ENCODE measurements at regions not wholly inside any gene's neighbourhood (a gene's known extent, or its start where the extent isn't known, plus 50 kb on each side); places are given as distances from the start of the nearest gene placed in this dataset.

DNA sequence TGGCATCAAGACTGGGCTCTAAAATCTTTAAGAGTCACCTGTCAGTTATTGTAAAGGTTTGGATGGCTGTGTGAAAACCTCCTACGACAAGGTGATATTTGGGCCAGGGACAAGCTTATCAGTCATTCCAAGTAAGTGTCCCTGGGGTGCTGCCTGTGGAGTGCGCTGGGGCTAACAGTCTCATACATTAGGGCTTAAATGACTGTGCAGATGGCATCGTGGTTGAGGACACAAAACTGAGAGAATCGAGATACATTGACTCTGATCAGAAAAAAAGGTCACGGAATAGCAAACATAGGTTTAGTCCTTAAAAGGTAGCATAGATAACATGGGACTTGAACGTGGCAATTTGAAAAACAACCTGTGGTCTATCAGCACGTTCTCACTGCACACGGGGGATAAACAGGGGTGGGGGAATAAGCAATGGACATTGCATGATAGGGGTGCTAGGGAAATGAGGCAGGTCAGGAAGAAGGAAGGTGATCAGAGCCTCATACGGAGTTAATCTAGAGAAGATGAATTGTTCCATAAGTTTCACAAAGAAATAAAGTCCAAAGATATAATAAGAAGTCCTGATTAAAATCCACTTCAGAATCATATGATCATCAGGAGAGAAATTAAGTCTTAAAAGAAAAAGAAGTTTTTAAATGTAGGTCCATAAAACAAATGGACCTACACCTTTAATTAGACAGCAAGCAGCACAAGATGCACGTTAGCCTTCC lies 100.3 kb downstream of the DAD1 start:
- TF ChIP-seq, protein P1, sequence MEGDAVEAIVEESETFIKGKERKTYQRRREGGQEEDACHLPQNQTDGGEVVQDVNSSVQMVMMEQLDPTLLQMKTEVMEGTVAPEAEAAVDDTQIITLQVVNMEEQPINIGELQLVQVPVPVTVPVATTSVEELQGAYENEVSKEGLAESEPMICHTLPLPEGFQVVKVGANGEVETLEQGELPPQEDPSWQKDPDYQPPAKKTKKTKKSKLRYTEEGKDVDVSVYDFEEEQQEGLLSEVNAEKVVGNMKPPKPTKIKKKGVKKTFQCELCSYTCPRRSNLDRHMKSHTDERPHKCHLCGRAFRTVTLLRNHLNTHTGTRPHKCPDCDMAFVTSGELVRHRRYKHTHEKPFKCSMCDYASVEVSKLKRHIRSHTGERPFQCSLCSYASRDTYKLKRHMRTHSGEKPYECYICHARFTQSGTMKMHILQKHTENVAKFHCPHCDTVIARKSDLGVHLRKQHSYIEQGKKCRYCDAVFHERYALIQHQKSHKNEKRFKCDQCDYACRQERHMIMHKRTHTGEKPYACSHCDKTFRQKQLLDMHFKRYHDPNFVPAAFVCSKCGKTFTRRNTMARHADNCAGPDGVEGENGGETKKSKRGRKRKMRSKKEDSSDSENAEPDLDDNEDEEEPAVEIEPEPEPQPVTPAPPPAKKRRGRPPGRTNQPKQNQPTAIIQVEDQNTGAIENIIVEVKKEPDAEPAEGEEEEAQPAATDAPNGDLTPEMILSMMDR (conservative IDR thresholded peaks at IDR 0.05; ENCODE audit: low read depth, low read length) = no peak
- no peak for TF ChIP-seq EZH2 (IDR thresholded peaks at IDR 0.05; ENCODE audit: low read length, unreplicated experiment)
